ENCODE measurements at regions not wholly inside any gene's neighbourhood (a gene's known extent, or its start where the extent isn't known, plus 50 kb on each side); places are given as distances from the start of the nearest gene placed in this dataset.

- Histone ChIP-seq H3K27ac (ENCODE audit: low read length in 2 of 2) (no peak overlapping the region), H3K4me2 (replicated peaks; ENCODE audit: low read depth, low read length, poor library complexity, severe bottlenecking) (no peak overlapping the region), H3K36me3 (replicated peaks in 1 of 2; ENCODE audit: control extremely low read depth in 1 of 2, control insufficient read depth in 1 of 2, extremely low read depth in 1 of 2, insufficient read depth in 2 of 2, low read length in 1 of 2) (no peaks in the 10 kb centered on the region), H3K4me3 (ENCODE audit: control extremely low read depth in 1 of 5, extremely low read depth in 1 of 5, insufficient read depth in 1 of 5, low read depth in 2 of 5, low read length in 4 of 5) (no peak overlapping the region), H3K9me3 (ENCODE audit: control extremely low read depth in 1 of 3, control insufficient read depth in 2 of 3, insufficient read depth in 1 of 3, low read length in 2 of 3) (no peaks in the 10 kb centered on the region), H4K20me1 (ENCODE audit: control insufficient read depth, insufficient read depth, low read length, poor library complexity, severe bottlenecking) (no peaks in the 10 kb centered on the region), H2AFZ (ENCODE audit: insufficient read depth, low read depth, low read length, poor library complexity, severe bottlenecking) (no peak overlapping the region), H3K79me2 (ENCODE audit: control insufficient read depth, insufficient read depth, low read length) (no peaks in the 10 kb centered on the region), H3K27me3 (replicated peaks in 1 of 4; ENCODE audit: control extremely low read depth in 1 of 4, control insufficient read depth in 3 of 4, insufficient read depth in 4 of 4, low read length in 3 of 4) (peaks cover 0 to 3% (median 0%) of the 10 kb centered on the region in 4 experiments), H3K4me1 (ENCODE audit: control insufficient read depth in 2 of 2, insufficient read depth in 2 of 2, low read length in 2 of 2) (no peaks in the 10 kb centered on the region), H3K9ac (ENCODE audit: low read length) (no peak overlapping the region)
- ATAC-seq (ENCODE audit: low read depth) (no peak), DNase-seq (no peak)
- WGBS (ENCODE audit: insufficient coverage) = 53% methylated on average over 3 of the region's 7 CpGs
- H3K27ac Mint-ChIP-seq = no peak overlapping the region
- POLR2A ChIA-PET = no interaction called here
- H3K27me3 Mint-ChIP-seq = peaks cover 14% of the 10 kb centered on the region
- no peaks in the 10 kb centered on the region for H3K9me3 Mint-ChIP-seq (ENCODE audit: insufficient read depth)
- no peaks in the 10 kb centered on the region for H3K4me1 Mint-ChIP-seq
- intact Hi-C loops (cut with micrococcal nuclease) = no loop called here
- CTCF ChIA-PET = no interaction called here
- TF ChIP-seq, protein P1, sequence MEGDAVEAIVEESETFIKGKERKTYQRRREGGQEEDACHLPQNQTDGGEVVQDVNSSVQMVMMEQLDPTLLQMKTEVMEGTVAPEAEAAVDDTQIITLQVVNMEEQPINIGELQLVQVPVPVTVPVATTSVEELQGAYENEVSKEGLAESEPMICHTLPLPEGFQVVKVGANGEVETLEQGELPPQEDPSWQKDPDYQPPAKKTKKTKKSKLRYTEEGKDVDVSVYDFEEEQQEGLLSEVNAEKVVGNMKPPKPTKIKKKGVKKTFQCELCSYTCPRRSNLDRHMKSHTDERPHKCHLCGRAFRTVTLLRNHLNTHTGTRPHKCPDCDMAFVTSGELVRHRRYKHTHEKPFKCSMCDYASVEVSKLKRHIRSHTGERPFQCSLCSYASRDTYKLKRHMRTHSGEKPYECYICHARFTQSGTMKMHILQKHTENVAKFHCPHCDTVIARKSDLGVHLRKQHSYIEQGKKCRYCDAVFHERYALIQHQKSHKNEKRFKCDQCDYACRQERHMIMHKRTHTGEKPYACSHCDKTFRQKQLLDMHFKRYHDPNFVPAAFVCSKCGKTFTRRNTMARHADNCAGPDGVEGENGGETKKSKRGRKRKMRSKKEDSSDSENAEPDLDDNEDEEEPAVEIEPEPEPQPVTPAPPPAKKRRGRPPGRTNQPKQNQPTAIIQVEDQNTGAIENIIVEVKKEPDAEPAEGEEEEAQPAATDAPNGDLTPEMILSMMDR (IDR thresholded peaks at IDR 0.05) = no peak
- H3K4me3 Mint-ChIP-seq = no peak overlapping the region
Measured at GRCh38 chr22:27045103-27045947, 387.9 kb downstream of the MIAT start.

GRCh38 chr22:27046086-27046485 lies 388.7 kb downstream of the MIAT start:
- Histone ChIP-seq H3K27ac (ENCODE audit: low read length in 2 of 2) (no peak overlapping the region), H3K9ac (ENCODE audit: low read length) (no peak overlapping the region), H3K9me3 (ENCODE audit: control extremely low read depth in 1 of 3, control insufficient read depth in 2 of 3, insufficient read depth in 1 of 3, low read length in 2 of 3) (no peaks in the 10 kb centered on the region), H3K79me2 (ENCODE audit: control insufficient read depth, insufficient read depth, low read length) (no peaks in the 10 kb centered on the region), H4K20me1 (ENCODE audit: control insufficient read depth, insufficient read depth, low read length, poor library complexity, severe bottlenecking) (no peaks in the 10 kb centered on the region), H3K4me3 (ENCODE audit: control extremely low read depth in 1 of 5, extremely low read depth in 1 of 5, insufficient read depth in 1 of 5, low read depth in 2 of 5, low read length in 4 of 5) (no peak overlapping the region), H2AFZ (ENCODE audit: insufficient read depth, low read depth, low read length, poor library complexity, severe bottlenecking) (no peak overlapping the region), H3K4me2 (replicated peaks; ENCODE audit: low read depth, low read length, poor library complexity, severe bottlenecking) (no peak overlapping the region), H3K36me3 (replicated peaks in 1 of 2; ENCODE audit: control extremely low read depth in 1 of 2, control insufficient read depth in 1 of 2, extremely low read depth in 1 of 2, insufficient read depth in 2 of 2, low read length in 1 of 2) (no peaks in the 10 kb centered on the region), H3K4me1 (ENCODE audit: control insufficient read depth in 2 of 2, insufficient read depth in 2 of 2, low read length in 2 of 2) (no peaks in the 10 kb centered on the region), H3K27me3 (replicated peaks in 1 of 4; ENCODE audit: control extremely low read depth in 1 of 4, control insufficient read depth in 3 of 4, insufficient read depth in 4 of 4, low read length in 3 of 4) (peaks cover 0 to 3% (median 0%) of the 10 kb centered on the region in 4 experiments)
- peaks cover 20% of the 10 kb centered on the region for H3K27me3 Mint-ChIP-seq
- ATAC-seq (ENCODE audit: low read depth) (no peak), DNase-seq (no peak)
- H3K9me3 Mint-ChIP-seq (ENCODE audit: insufficient read depth) = no peaks in the 10 kb centered on the region
- intact Hi-C loops (cut with micrococcal nuclease) = no loop called here
- TF ChIP-seq, protein P1 (IDR thresholded peaks at IDR 0.05) = no peak
- TF ChIP-seq EZH2 (IDR thresholded peaks at IDR 0.05; ENCODE audit: borderline replicate concordance, insufficient read depth, low read depth, low read length, poor library complexity, severe bottlenecking) = no peak
- no peak overlapping the region for H3K27ac Mint-ChIP-seq
- no peaks in the 10 kb centered on the region for H3K4me1 Mint-ChIP-seq
- H3K4me3 Mint-ChIP-seq = no peak overlapping the region
- POLR2A ChIA-PET = no interaction called here
- WGBS (ENCODE audit: insufficient coverage) = 82% methylated on average over 1 of the region's 1 CpG
- CTCF ChIA-PET = no interaction called here
